Cardiac muscle cell (in vitro differentiated cells and primary cell): ENCODE measurements at regions not wholly inside any gene's neighbourhood (a gene's known extent, or its start where the extent isn't known, plus 50 kb on each side); places are given as distances from the start of the nearest gene placed in this dataset.

Experiments
- DNase-seq, 2 donors: peaks; one replicate each; pipeline versions ENCODE4 v3.0.0 to v3.0.0-alpha.2; 2010 to 2017; ENCODE audit warnings: low read depth in 1 of 2, low spot score in 1 of 2
- H3K27ac ChIP-seq: fragments of 200-600 bp; sonication (generic); 2 replicates; pipeline ENCODE4 v1.5.1; 2016
- H3K27me3 ChIP-seq: fragments of 200-600 bp; sonication (generic); 2 replicates; pipeline ENCODE4 v1.6.0; 2016; ENCODE audit warnings: control low read depth
- H3K36me3 ChIP-seq: fragments of 200-600 bp; sonication (generic); 2 replicates; pipeline ENCODE4 v1.5.1; 2016; ENCODE audit warnings: control low read depth
- H3K4me1 ChIP-seq: fragments of 200-600 bp; sonication (generic); 2 replicates; pipeline ENCODE4 v1.8.1; 2017; ENCODE audit warnings: low read depth, mild to moderate bottlenecking, mixed run types
- H3K4me3 ChIP-seq: fragments of 200-600 bp; sonication (generic); 2 replicates; pipeline ENCODE4 v1.5.1; 2016; ENCODE audit warnings: mild to moderate bottlenecking
- H3K9me3 ChIP-seq: fragments of 200-600 bp; sonication (generic); 2 replicates; pipeline ENCODE4 v1.5.1; 2017; ENCODE audit warnings: low read depth, mild to moderate bottlenecking, control low read depth
- CTCF ChIP-seq: IDR thresholded peaks from 2 replicates; pipeline ENCODE4 v1.5.1; 2012; ENCODE audit warnings: low read depth, mild to moderate bottlenecking, low read length

- Histone ChIP-seq H3K27me3 (peaks cover 22% of the 10 kb centered on the region), H3K36me3 (no peaks in the 10 kb centered on the region), H3K27ac (no peak overlapping the region), H3K4me1 (no peaks in the 10 kb centered on the region), H3K4me3 (no peak overlapping the region), H3K9me3 (no peaks in the 10 kb centered on the region)
- TF ChIP-seq CTCF, result no peak
- peak; percentile 0 to 73 for DNase-seq
Observed at GRCh38 chr2:176490061-176490861, 221.0 kb downstream of the MTX2 start.

GRCh38 chr2:176491172-176491904 lies 222.1 kb downstream of the MTX2 start:
- TF ChIP-seq CTCF, result no peak
- Histone ChIP-seq H3K9me3 (no peaks in the 10 kb centered on the region), H3K27ac (no peak overlapping the region), H3K36me3 (no peaks in the 10 kb centered on the region), H3K27me3 (peaks cover 22% of the 10 kb centered on the region), H3K4me3 (no peak overlapping the region), H3K4me1 (no peaks in the 10 kb centered on the region)
- DNase-seq, result peak in 1 of 2 donors; percentile 98

GRCh38 chr2:176492583-176492982 lies 223.3 kb downstream of the MTX2 start:
- Histone ChIP-seq H3K27me3 (peaks cover 24% of the 10 kb centered on the region), H3K9me3 (no peaks in the 10 kb centered on the region), H3K4me1 (no peaks in the 10 kb centered on the region), H3K36me3 (no peaks in the 10 kb centered on the region), H3K4me3 (no peak overlapping the region), H3K27ac (no peak overlapping the region)
- TF ChIP-seq CTCF, result no peak
- no peak for DNase-seq

- Histone ChIP-seq H3K4me3 (no peak overlapping the region), H3K27ac (no peak overlapping the region), H3K4me1 (no peaks in the 10 kb centered on the region)
Observed at GRCh38 chr2:176493226-176493825, 224.1 kb downstream of the MTX2 start.

More at GRCh38 chr2:176493226-176493825, 224.1 kb downstream of the MTX2 start:
- no peaks in the 10 kb centered on the region for H3K9me3 ChIP-seq
- DNase-seq, result no peak
- peaks cover 24% of the 10 kb centered on the region for H3K27me3 ChIP-seq
- TF ChIP-seq CTCF, result no peak
- no peaks in the 10 kb centered on the region for H3K36me3 ChIP-seq
